ENCODE measurements at regions not wholly inside any gene's neighbourhood (a gene's known extent, or its start where the extent isn't known, plus 50 kb on each side); places are given as distances from the start of the nearest gene placed in this dataset.

DNA sequence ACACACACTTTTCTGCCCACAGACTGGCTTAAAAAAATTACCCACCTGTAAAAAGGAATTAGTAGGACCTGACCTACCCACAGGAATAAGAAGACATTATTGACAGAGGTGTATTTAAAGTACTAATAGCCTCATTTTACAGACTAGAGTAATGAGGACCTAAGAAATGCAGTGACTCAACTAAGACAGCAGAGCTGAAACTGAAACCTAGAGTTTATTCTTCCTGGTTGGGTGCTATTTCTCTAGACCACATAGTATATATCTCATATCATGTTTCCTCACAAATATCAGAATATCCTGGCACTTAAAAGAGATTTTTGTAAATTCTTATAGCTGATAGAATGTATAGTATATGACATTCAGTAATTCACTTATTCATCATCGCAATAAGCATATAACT, 435.0 kb downstream of the MAGEE1 start:
- TF ChIP-seq, protein P1, sequence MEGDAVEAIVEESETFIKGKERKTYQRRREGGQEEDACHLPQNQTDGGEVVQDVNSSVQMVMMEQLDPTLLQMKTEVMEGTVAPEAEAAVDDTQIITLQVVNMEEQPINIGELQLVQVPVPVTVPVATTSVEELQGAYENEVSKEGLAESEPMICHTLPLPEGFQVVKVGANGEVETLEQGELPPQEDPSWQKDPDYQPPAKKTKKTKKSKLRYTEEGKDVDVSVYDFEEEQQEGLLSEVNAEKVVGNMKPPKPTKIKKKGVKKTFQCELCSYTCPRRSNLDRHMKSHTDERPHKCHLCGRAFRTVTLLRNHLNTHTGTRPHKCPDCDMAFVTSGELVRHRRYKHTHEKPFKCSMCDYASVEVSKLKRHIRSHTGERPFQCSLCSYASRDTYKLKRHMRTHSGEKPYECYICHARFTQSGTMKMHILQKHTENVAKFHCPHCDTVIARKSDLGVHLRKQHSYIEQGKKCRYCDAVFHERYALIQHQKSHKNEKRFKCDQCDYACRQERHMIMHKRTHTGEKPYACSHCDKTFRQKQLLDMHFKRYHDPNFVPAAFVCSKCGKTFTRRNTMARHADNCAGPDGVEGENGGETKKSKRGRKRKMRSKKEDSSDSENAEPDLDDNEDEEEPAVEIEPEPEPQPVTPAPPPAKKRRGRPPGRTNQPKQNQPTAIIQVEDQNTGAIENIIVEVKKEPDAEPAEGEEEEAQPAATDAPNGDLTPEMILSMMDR (conservative IDR thresholded peaks at IDR 0.05 in 1 of 2, IDR thresholded peaks at IDR 0.05 in 1 of 2; ENCODE audit: low read depth in 1 of 2, low read length in 2 of 2): no peak
- no peak for TF ChIP-seq EZH2 (IDR thresholded peaks at IDR 0.05; ENCODE audit: low read length, missing control alignments)
- no peak overlapping the region for H3K9ac ChIP-seq (ENCODE audit: insufficient read depth, low read length)

DNA sequence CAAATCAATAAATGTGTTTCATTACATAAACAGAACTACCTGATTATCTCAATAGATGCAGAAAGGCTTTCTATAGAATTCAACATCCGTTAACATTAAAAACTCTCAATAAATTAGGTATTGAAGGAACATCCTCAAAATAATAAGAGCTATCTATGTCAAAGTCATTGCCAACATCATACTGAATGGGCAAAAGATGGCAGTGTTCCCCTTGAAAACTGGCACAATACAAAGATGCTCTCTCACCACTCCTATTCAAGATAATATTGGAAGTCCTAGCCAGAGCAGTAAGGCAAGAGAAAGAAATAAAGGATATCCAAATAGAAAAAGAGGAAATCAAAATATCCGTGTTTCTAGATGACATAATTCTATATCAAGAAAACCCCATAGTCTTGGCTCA, 466.4 kb downstream of the MAGEE1 start:
- H3K4me1 ChIP-seq (ENCODE audit: control insufficient read depth, extremely low read depth, insufficient read depth, low read length): no peaks in the 10 kb centered on the region
- no peak overlapping the region for H3K4me3 ChIP-seq (replicated peaks in 1 of 4; ENCODE audit: control extremely low read depth in 1 of 4, insufficient read depth in 1 of 4, low read depth in 3 of 4, low read length in 4 of 4)
- no peaks in the 10 kb centered on the region for H3K79me2 ChIP-seq (ENCODE audit: control insufficient read depth, insufficient read depth, low read length)
- TF ChIP-seq EZH2 (IDR thresholded peaks at IDR 0.05; ENCODE audit: low read length, missing control alignments): no peak
- TF ChIP-seq, protein P1 (conservative IDR thresholded peaks at IDR 0.05 in 1 of 2, IDR thresholded peaks at IDR 0.05 in 1 of 2; ENCODE audit: low read depth in 1 of 2, low read length in 2 of 2): no peak
- no peaks in the 10 kb centered on the region for H3K36me3 ChIP-seq (ENCODE audit: control insufficient read depth, insufficient read depth, low read length)
- H3K9me3 ChIP-seq (ENCODE audit: control insufficient read depth, insufficient read depth, low read depth, low read length): no peaks in the 10 kb centered on the region
- H4K20me1 ChIP-seq (ENCODE audit: control insufficient read depth, extremely low read depth, insufficient read depth, low read length): no peaks in the 10 kb centered on the region
- H3K4me2 ChIP-seq (ENCODE audit: extremely low read depth, insufficient read depth, low read length): no peak overlapping the region
- no peak overlapping the region for H3K9ac ChIP-seq (ENCODE audit: insufficient read depth, low read length)
- no peak overlapping the region for H2AFZ ChIP-seq (ENCODE audit: low read length)
- no peak for DNase-seq (ENCODE audit: low read depth in 2 of 2)
- no peaks in the 10 kb centered on the region for H3K27me3 ChIP-seq (ENCODE audit: control insufficient read depth, insufficient read depth, low read length)
- H3K27ac ChIP-seq (ENCODE audit: insufficient read depth, low read length): no peak overlapping the region

More for the DNA sequence above, 435.0 kb downstream of the MAGEE1 start:
- no peak for DNase-seq (ENCODE audit: low read depth in 2 of 2)
- Histone ChIP-seq H3K36me3 (ENCODE audit: control insufficient read depth, insufficient read depth, low read length) (no peaks in the 10 kb centered on the region), H3K9me3 (ENCODE audit: control insufficient read depth, insufficient read depth, low read depth, low read length) (no peaks in the 10 kb centered on the region), H3K4me1 (ENCODE audit: control insufficient read depth, extremely low read depth, insufficient read depth, low read length) (no peaks in the 10 kb centered on the region), H2AFZ (ENCODE audit: low read length) (no peak overlapping the region), H3K27ac (ENCODE audit: insufficient read depth, low read length) (no peak overlapping the region), H4K20me1 (ENCODE audit: control insufficient read depth, extremely low read depth, insufficient read depth, low read length) (no peaks in the 10 kb centered on the region), H3K4me3 (replicated peaks in 1 of 4; ENCODE audit: control extremely low read depth in 1 of 4, insufficient read depth in 1 of 4, low read depth in 3 of 4, low read length in 4 of 4) (no peak overlapping the region), H3K27me3 (ENCODE audit: control insufficient read depth, insufficient read depth, low read length) (no peaks in the 10 kb centered on the region), H3K4me2 (ENCODE audit: extremely low read depth, insufficient read depth, low read length) (no peak overlapping the region), H3K79me2 (ENCODE audit: control insufficient read depth, insufficient read depth, low read length) (no peaks in the 10 kb centered on the region)

GRCh38 chrX:76915836-76916235, 488.3 kb downstream of the MAGEE1 start:
- TF ChIP-seq EZH2 (IDR thresholded peaks at IDR 0.05; ENCODE audit: low read length, missing control alignments): no peak
- TF ChIP-seq, protein P1 (conservative IDR thresholded peaks at IDR 0.05 in 1 of 2, IDR thresholded peaks at IDR 0.05 in 1 of 2; ENCODE audit: low read depth in 1 of 2, low read length in 2 of 2): no peak
- no peak overlapping the region for H3K4me2 ChIP-seq (ENCODE audit: extremely low read depth, insufficient read depth, low read length)
- H2AFZ ChIP-seq (ENCODE audit: low read length): no peak overlapping the region
- no peaks in the 10 kb centered on the region for H4K20me1 ChIP-seq (ENCODE audit: control insufficient read depth, extremely low read depth, insufficient read depth, low read length)
- H3K4me3 ChIP-seq (replicated peaks in 1 of 4; ENCODE audit: control extremely low read depth in 1 of 4, insufficient read depth in 1 of 4, low read depth in 3 of 4, low read length in 4 of 4): no peak overlapping the region
- no peak overlapping the region for H3K9ac ChIP-seq (ENCODE audit: insufficient read depth, low read length)
- no peak overlapping the region for H3K27ac ChIP-seq (ENCODE audit: insufficient read depth, low read length)
- H3K9me3 ChIP-seq (ENCODE audit: control insufficient read depth, insufficient read depth, low read depth, low read length): no peaks in the 10 kb centered on the region
- no peaks in the 10 kb centered on the region for H3K36me3 ChIP-seq (ENCODE audit: control insufficient read depth, insufficient read depth, low read length)
- H3K27me3 ChIP-seq (ENCODE audit: control insufficient read depth, insufficient read depth, low read length): no peaks in the 10 kb centered on the region
- H3K79me2 ChIP-seq (ENCODE audit: control insufficient read depth, insufficient read depth, low read length): no peaks in the 10 kb centered on the region
- DNase-seq (ENCODE audit: low read depth in 2 of 2): no peak
- no peaks in the 10 kb centered on the region for H3K4me1 ChIP-seq (ENCODE audit: control insufficient read depth, extremely low read depth, insufficient read depth, low read length)

All from fibroblast of lung (primary cell).